SK-N-SH (cell line): ENCODE measurements at regions not wholly inside any gene's neighbourhood (a gene's known extent, or its start where the extent isn't known, plus 50 kb on each side); places are given as distances from the start of the nearest gene placed in this dataset.

Experiments used
- EP300 ChIP-seq, 2 experiments: IDR thresholded peaks; 2 replicates each; pipeline versions ENCODE4 v1.4.0 to v1.6.1; 2012; ENCODE audit warnings: borderline replicate concordance in 1 of 2, low read depth in 1 of 2, low read length in 1 of 2
- EZH2phosphoT487 ChIP-seq: fragments of 200-600 bp; sonication (generic); IDR thresholded peaks from 2 replicates; pipeline ENCODE4 v1.6.1; 2017; ENCODE audit warnings: low read depth, mixed run types, mild to moderate bottlenecking, antibody characterized with exemption, moderate library complexity, borderline replicate concordance
- FOXM1 ChIP-seq: IDR thresholded peaks from 2 replicates; pipeline ENCODE4 v1.4.0; 2012; ENCODE audit warnings: low read depth, mild to moderate bottlenecking
- GATA2 ChIP-seq: sonication (generic); formaldehyde crosslinking; IDR thresholded peaks from 2 replicates; pipeline ENCODE4 v1.5.0; 2020; ENCODE audit warnings: mild to moderate bottlenecking, missing genetic modification reagents
- MXI1 ChIP-seq: IDR thresholded peaks from 2 replicates; pipeline ENCODE4 v1.6.1; 2012; ENCODE audit warnings: mild to moderate bottlenecking, low read depth, low read length, improper control_type of control experiment
- POLR2AphosphoS5 ChIP-seq: IDR thresholded peaks from 2 replicates; pipeline ENCODE4 v1.6.1; 2012; ENCODE audit warnings: low read depth, low read length
- RAD21 ChIP-seq: IDR thresholded peaks from 2 replicates; pipeline ENCODE4 v1.6.1; 2012; ENCODE audit warnings: mild to moderate bottlenecking, low read length
- RCOR1 ChIP-seq: fragments of 150-350 bp; IDR thresholded peaks from 2 replicates; pipeline ENCODE4 v1.6.1; 2017; ENCODE audit warnings: antibody characterized with exemption, low read length
- SMC3 ChIP-seq: IDR thresholded peaks from 2 replicates; pipeline ENCODE4 v1.6.1; 2012; ENCODE audit warnings: low read depth, low read length, improper control_type of control experiment
- TF ChIP-seq, protein P1 (sequence below): fragments of 200-600 bp; sonication (generic); IDR thresholded peaks from 2 replicates; pipeline ENCODE4 v1.6.1; 2017; ENCODE audit warnings: antibody characterized with exemption, mild to moderate bottlenecking, moderate library complexity
- TF ChIP-seq, protein P2 (sequence below): IDR thresholded peaks from 2 replicates; pipeline ENCODE4 v1.6.1; 2012; ENCODE audit warnings: mild to moderate bottlenecking, low read depth, low read length, moderate library complexity
- TF ChIP-seq, protein P3 (sequence below): IDR thresholded peaks from 2 replicates; pipeline ENCODE4 v1.4.0; 2012; ENCODE audit warnings: low read depth

DNA sequence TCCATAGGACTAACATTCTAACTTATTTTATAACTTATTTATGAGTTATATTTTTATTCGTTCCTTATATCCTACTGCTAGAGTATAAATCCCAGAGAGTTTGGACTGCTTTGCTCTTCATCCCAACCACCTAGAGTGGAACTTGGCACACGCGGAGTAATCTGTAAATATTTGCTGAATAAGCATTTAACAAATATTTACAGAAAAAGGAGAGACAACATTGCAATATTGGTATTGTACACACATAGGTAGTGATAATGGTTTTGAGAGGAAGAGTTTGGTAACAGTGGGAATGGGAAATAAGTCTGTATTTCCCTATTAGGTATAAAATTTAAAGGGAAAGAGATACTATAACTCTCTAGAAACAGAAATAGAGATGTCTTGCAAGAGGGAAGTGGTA is 634.8 kb upstream of the CITED2 start:
- TF ChIP-seq FOXM1 (no peak), POLR2AphosphoS5 (no peak), EP300 (IDR thresholded peaks at IDR 0.05; ENCODE audit: borderline replicate concordance in 1 of 2, low read depth in 1 of 2, low read length in 1 of 2) (no peak), EZH2phosphoT487 (no peak), RCOR1 (no peak), RAD21 (no peak), SMC3 (no peak), GATA2 (CRISPR knock-in tag) (no peak), MXI1 (no peak)
- TF ChIP-seq, protein P1, sequence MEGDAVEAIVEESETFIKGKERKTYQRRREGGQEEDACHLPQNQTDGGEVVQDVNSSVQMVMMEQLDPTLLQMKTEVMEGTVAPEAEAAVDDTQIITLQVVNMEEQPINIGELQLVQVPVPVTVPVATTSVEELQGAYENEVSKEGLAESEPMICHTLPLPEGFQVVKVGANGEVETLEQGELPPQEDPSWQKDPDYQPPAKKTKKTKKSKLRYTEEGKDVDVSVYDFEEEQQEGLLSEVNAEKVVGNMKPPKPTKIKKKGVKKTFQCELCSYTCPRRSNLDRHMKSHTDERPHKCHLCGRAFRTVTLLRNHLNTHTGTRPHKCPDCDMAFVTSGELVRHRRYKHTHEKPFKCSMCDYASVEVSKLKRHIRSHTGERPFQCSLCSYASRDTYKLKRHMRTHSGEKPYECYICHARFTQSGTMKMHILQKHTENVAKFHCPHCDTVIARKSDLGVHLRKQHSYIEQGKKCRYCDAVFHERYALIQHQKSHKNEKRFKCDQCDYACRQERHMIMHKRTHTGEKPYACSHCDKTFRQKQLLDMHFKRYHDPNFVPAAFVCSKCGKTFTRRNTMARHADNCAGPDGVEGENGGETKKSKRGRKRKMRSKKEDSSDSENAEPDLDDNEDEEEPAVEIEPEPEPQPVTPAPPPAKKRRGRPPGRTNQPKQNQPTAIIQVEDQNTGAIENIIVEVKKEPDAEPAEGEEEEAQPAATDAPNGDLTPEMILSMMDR = no peak
- TF ChIP-seq, protein P2, sequence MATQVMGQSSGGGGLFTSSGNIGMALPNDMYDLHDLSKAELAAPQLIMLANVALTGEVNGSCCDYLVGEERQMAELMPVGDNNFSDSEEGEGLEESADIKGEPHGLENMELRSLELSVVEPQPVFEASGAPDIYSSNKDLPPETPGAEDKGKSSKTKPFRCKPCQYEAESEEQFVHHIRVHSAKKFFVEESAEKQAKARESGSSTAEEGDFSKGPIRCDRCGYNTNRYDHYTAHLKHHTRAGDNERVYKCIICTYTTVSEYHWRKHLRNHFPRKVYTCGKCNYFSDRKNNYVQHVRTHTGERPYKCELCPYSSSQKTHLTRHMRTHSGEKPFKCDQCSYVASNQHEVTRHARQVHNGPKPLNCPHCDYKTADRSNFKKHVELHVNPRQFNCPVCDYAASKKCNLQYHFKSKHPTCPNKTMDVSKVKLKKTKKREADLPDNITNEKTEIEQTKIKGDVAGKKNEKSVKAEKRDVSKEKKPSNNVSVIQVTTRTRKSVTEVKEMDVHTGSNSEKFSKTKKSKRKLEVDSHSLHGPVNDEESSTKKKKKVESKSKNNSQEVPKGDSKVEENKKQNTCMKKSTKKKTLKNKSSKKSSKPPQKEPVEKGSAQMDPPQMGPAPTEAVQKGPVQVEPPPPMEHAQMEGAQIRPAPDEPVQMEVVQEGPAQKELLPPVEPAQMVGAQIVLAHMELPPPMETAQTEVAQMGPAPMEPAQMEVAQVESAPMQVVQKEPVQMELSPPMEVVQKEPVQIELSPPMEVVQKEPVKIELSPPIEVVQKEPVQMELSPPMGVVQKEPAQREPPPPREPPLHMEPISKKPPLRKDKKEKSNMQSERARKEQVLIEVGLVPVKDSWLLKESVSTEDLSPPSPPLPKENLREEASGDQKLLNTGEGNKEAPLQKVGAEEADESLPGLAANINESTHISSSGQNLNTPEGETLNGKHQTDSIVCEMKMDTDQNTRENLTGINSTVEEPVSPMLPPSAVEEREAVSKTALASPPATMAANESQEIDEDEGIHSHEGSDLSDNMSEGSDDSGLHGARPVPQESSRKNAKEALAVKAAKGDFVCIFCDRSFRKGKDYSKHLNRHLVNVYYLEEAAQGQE = no peak
- TF ChIP-seq, protein P3, sequence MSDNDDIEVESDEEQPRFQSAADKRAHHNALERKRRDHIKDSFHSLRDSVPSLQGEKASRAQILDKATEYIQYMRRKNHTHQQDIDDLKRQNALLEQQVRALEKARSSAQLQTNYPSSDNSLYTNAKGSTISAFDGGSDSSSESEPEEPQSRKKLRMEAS = no peak
